Kidney glomerular epithelial cell (primary cell): ENCODE measurements at regions not wholly inside any gene's neighbourhood (a gene's known extent, or its start where the extent isn't known, plus 50 kb on each side); places are given as distances from the start of the nearest gene placed in this dataset.
"Not testable (repeated sequence)": the region's sequence is repeated elsewhere in the genome, so short reads cannot be mapped to it uniquely, and the experiment has no call there.

ENCODE experiments used
- DNase-seq: peaks from one replicate; lab custom pipeline; 2025; lab: John Stamatoyannopoulos, UW

GRCh38 chr6:75031102-75031501 lies 174.8 kb downstream of the COL12A1 start:
- not testable (repeated sequence) for DNase-seq

DNA sequence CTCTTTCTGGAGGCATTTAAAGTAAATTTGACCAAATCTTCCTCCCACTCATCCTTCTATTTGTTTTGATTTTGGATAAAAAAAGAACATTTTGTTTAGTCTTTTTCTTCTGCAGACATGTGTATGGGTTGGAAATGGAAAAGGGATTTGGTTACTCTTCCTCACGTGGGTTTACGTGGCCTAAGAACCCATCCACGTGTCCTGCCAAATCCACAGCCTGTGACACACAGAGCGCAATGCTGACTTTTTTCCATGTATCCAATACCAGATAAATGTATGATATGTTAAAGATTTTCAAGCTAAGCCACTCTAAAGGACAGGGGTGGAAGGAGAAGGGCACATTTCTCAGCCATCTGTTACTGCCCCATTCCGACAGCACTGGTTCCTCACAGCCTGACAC lies 176.5 kb downstream of the COL12A1 start:
- no peak for DNase-seq

- no peak for DNase-seq
Measured at GRCh38 chr6:75025371-75025770, 180.5 kb downstream of the COL12A1 start.

GRCh38 chr6:75024828-75025227 lies 181.0 kb downstream of the COL12A1 start:
- no peak for DNase-seq

GRCh38 chr6:75023634-75024033 lies 182.2 kb downstream of the COL12A1 start:
- no peak for DNase-seq

- DNase-seq = no peak
Measured at GRCh38 chr6:75020971-75021370, 184.9 kb downstream of the COL12A1 start.

- DNase-seq = no peak
Measured at GRCh38 chr6:75020376-75020775, 185.5 kb downstream of the COL12A1 start.

DNA sequence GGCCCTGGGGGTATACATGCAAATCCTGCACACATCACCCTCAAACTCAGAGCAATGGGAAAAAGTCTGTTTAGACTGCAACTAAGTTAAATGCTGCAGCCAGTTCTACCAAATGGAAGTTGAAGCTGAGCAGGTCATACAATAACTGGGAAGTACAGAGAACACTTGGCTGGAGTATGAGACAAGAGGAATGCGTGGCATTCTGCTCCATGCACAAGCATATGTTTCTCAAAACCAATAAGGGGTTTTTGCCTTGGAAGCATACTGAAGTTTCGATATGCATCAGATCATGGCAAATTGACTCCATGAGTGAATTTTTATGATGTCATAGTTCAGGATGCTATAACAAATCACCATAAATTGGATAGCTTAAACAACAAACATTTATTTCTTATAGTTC lies 193.8 kb downstream of the COL12A1 start:
- no peak for DNase-seq

GRCh38 chr6:75003984-75004383 lies 201.9 kb downstream of the COL12A1 start:
- DNase-seq = not testable (repeated sequence)

DNA sequence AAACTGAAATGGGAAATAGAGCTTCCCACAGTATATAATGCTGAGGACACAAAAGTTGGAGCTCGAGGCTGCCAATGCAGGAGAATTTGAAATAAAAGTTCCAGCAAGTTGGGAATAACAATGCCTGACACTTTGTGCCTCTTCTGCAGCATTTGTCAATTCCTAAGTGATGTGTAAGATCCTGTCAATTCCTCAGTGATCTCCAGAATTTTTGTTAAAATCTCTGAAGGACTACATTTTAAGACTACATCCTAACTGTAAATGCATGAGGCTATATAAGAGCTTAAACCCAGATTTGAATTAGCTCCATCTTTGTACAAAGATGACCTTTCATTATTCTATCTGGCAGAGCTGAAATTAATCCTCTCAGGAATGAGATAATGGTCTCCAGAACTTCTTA lies 208.2 kb downstream of the COL12A1 start:
- no peak for DNase-seq

GRCh38 chr6:74993136-74993535 lies 212.7 kb downstream of the COL12A1 start:
- DNase-seq = no peak

DNA sequence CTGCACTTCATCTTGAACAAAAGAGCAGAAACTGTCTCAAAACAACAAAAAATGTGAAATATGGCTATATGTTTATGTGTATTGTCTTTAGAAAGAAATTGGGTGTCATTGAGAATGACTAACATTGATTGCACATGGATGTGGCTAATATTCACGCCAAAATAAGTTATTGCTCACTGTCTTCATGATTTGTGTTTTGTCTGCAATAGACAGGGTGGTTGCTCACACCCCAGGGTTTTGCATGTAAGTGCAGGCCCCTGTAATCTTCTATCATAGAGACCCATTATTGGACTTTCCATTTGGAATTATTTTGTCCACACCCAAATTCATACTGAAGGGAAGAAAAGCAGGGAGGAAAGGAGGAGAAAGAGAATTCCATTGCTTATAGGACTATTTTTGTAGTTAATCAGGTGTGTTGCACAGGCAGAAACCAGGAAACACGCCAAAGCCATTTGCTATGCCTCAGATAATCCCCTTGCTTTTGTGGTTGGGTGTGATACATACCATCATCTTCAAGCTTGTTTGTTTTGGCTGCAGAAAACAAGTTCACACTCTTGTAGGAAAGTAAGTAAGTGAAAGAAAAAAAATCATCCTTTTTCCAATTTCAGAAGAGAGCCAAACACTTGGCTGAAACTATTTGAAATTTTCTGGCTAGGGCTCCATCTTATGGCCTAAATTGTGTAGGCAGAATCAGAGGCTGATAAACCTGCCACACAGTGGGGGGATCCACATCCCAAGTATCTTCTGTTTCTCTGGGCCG lies 214.1 kb downstream of the COL12A1 start:
- peak; percentile 38 for DNase-seq

GRCh38 chr6:74979065-74979766 lies 226.6 kb downstream of the COL12A1 start:
- DNase-seq = no peak

GRCh38 chr6:74976701-74977100 lies 229.2 kb downstream of the COL12A1 start:
- DNase-seq = no peak

- DNase-seq = no peak
Measured at GRCh38 chr6:74976026-74976425, 229.8 kb downstream of the COL12A1 start.

GRCh38 chr6:74973591-74973990 lies 232.3 kb downstream of the COL12A1 start:
- no peak for DNase-seq

- DNase-seq = no peak
Measured at GRCh38 chr6:74971633-74972032, 234.2 kb downstream of the COL12A1 start.

DNA sequence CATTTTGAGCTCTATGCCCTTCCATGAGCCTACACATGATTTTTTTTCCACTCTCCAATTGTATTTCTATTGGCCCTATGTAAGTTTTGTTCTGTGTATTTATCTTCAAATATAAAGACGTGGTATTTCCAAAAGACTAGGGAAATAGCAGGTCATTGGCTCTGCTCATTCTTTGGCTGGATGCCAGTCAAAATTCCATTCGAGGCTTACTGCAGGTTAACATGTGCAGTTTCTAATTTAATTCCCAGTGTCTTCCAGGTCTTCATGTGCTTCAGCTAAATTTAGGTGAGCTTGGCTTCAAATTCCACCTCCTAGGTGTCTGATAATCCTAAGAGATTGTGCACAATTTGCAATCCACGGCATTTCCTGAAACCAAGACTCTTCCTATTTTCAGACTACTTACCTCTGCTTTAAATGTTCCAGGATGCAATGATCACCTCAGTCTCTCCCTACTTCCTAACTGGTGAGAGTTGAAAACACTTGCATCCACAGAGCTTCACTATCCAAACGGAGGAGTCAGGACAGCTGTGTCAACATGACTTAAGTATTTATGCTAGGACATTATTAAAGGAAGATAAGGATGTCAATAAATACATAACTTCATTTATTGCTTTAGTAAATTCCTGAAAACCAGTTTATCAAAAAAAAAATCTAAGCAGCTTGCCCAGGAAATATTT lies 236.1 kb downstream of the COL12A1 start:
- no peak for DNase-seq

DNA sequence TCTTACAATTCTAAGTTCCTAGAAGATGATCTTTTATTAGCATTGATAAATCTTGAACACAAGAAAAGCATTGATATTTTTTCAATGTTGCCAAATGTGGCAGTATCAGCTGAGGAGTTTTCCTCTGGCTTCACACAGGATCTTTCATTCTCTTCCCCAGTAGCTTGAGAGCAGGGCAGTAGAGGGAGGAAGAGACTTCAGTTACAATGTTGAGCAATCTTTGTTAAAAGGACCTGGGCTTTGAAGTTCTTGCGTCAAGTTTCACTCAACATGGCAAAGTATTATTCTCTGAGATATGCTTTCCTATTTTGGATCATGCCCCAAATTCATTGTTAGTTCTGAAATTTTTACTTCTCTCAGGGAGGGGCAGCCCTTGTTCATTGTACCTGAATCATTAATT lies 238.0 kb downstream of the COL12A1 start:
- DNase-seq = no peak

DNA sequence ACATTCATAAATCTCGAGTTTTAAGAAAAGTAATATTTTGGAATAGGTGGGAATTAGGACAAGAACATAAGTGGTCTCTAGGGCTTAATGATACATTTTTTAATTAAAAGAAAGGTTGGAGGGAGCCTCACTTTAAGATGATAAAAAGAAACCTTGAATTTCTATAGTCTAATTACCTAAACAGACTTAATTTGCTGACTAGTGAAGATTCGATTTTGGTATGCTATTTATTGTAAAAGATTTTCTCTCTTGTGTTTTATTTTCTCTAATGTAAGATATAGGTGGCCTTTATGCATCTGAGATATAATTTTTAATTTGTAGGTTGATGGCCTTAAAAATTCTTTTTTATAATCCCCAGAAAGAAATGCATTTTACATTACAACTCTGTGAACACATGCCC lies 239.1 kb downstream of the COL12A1 start:
- no peak for DNase-seq

- no peak for DNase-seq
Measured at GRCh38 chr6:74964871-74965441, 240.9 kb downstream of the COL12A1 start.

DNA sequence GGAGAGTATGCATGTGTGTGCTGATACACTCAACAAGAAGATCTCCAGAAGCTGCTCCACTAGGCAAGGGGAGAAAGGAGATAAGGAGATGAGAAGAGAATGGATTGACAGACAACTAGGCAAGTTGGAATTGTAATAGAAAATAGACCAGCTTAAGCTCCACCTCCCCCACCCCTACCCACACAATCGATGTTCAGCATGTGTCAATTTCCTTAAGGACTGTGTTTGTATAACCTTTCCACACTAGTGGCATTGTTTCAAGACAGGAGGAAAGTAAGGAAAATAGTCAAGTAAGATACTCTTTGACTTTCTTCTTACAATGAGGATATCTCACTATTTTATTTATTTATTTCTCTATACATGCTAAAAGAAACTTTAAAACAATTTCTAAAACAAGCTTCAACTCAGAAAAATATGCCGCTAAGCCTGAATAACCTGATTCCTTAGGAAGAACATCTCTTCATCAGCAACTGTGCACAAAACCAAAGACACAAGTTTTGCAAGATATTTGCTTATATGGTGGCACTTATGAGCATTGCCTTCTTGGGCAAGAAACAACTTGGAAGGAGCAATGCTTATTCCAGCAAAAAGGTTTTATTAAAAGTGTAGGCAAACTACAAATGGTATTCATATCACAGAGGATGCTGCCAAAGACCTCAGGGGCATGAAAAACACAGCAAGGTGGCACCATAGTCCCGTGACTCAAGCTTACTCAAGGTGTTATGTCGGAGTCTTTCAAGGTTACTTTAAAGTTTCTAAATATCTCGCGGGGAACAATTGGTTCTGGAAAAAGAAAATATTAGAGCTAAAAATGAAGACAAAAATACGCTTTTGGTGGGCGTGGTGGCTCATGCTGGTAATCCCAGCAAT lies 249.1 kb downstream of the COL12A1 start:
- DNase-seq = no peak
